ENCODE measurements at regions not wholly inside any gene's neighbourhood (a gene's known extent, or its start where the extent isn't known, plus 50 kb on each side); places are given as distances from the start of the nearest gene placed in this dataset.
"Not testable (repeated sequence)": the region's sequence is repeated elsewhere in the genome, so short reads cannot be mapped to it uniquely, and the experiment has no call there.

DNA sequence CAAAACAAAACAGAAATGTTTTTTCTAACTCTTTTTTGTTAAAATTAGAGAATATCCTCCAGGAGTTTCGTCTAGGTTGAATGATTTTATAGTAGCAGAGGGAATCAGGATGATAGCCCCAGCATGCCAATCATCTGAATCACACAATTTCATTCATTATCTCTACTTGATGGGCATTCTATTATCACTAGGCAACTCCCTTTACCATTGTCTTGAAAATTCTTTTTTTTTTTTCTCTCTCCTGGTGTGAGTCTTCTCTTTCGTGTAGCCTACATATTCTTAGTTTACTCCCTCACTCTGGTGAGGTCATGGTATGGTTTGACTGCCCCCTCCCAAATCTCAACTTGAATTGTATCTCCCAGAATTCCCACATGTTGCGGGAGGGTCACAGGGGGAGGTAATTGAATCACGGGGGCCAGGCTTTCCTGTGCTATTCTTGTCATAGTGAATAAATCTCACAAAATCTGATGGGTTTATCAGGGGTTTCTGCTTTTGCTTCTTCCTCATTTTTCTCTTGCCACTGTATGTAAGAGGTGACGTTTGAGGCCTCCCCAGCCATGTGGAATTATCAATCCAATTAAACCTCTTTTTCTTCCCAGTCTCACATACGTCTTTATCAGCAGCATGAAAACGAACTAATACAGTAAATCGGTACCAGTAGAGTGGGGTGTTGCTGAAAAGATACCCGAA lies 105.0 kb downstream of the OTUD1 start:
- DNase-seq (ENCODE audit: low read depth in 3 of 3): no peak

DNA sequence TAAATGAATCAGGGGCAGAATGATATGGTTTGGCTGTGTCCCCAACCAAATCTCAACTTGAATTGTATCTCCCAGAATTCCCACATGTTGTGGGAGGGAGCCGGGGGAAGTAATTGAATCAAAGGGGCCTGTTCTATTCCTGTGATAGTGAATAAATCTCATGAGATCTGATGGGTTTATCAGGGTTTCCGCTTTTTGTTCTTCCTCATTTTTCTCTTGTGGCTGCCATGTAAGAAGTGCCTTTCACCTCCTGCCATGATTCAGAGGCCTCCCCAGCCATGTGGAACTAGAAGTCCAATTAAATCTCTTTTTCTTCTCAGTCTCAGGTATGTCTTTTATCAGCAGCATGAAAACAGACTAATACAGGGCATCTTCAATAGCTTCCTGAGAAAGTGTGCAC lies 107.0 kb downstream of the OTUD1 start:
- not testable (repeated sequence) for DNase-seq (ENCODE audit: low read depth in 3 of 3)

DNA sequence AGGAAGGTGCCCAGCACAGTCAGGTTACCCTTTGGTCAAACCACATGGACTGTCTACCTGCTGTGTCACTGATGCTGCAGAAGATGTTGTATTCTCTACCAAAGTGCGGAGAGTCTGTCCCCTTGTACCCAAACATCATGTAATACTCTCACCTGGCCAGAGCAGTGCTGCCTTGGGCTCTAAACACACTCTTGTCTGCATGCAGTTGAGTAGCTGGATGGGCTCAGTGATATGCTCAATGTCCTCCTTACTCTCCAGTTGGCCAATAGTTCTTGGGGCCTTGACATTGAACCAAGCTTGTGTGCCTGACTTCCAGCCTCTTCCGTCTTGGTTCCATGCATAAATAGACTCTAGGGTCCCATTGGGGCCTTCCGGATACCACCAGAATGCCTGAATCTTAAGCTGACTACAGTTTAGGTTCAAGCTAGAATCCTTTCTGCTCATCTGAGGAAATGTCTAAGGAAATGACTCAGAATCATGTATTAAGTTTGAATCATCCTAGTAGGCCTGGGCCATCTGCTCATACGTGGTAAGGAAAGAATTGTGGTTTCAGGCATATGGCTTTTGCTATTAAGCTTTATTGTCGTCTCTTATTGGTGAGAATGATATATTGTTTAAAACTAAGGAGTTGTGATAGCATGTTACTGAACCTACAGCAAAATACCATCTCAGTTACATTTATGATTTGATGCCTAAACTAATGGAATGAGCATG lies 118.0 kb downstream of the OTUD1 start:
- no peak for DNase-seq (ENCODE audit: low read depth in 3 of 3)

DNA sequence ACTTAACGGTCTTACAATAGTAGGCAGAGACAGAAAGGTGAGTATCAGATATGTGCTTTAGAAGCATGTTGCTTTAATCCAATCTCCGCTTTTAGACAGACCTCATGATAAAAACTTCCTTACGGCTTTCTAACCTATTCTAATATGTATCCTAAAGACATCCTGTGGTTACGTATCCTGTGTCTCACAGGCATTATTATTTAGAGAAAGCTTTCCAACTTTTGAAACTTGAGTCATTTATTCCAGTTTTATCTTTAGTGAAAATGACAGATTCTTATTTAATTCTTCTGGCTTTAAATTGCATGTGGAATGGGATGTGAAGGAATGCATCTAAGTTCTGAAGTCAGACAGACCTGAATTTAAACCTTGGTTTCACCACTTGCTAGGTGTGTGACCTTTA lies 118.9 kb downstream of the OTUD1 start:
- no peak for DNase-seq (ENCODE audit: low read depth in 3 of 3)

DNA sequence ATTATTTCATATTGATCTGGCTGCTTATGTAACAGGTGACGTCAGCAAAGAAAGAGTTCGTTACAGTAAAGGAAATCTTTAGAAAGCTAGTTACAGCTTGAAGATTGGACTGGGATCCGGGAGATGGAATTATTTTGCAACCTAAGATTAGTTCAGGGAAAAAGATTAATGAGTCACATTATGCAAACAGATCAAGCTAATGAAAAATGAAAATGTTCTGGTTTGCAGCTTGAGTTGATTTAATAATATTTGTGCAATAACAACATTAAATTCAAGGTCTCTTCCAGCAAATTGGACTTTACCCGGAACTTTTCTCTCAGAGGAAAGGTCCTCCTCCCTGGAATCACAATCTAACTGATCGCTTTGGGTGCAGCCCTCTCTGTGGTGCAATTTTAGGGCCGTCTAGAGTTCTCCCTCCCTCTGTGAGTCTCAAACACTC lies 119.5 kb downstream of the OTUD1 start:
- DNase-seq (ENCODE audit: low read depth in 3 of 3): no peak

DNA sequence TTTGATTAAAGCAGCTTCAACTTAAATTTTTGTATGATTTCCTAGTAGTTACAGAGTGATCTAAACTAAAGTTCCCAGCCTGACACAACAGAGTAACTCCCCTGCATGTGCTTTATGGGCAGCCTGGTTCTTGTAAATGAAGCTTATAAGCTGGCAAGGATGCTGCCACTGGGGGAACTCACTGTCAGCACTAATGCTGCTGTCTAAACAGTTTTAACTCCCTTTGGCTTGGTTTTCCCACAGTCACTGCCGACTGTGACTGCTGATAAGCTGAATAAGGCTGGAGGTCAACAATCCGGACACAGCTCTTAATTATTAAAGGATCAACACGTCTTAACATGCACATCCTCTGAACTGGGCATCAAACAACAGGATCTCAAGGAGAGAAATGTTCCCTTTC lies 130.1 kb downstream of the OTUD1 start:
- DNase-seq (ENCODE audit: low read depth in 3 of 3): no peak

DNA sequence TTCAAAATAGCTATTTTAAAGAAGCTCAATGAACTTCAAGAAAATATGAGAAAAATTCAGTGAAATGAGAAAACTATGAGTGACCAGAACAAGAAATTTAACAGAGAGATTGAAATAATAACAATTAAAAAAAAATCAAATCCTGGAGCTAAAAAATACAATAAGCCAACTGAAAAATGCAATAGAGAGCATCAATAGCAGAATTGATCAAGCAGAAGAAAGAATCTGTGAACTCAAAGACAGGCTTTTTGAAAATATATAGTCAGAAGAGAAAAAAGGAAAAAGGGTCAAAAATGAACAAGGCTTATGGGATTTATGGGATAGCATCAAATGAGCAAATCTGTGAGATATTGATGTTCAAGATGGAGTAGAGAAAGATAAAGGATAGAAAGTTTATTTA lies 133.0 kb downstream of the OTUD1 start:
- DNase-seq (ENCODE audit: low read depth in 3 of 3): no peak

DNA sequence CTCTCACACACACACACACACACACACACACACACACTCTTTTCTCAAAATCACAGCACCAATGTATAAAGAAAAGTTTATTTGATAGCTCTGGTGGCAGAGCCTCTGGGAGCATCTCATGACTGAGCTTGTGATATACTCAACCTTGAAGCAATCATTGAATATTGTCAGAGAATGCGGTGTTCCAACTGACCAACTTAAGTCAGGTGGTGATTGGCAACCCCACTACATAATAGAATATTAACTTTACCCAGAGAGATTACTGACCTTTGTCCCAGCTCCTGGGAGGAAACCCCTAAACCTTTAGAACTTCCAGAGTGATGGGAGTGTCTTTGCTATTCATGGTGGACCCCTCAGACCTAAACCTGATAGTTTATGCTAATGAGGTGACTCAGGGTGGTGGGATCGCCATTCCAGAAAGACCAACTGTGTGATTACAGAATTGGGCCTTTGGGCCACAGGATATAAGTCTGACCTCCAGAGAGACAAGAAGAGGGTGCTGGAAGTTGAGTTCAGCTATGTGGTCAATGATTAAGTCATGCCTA lies 143.1 kb downstream of the OTUD1 start:
- no peak for DNase-seq (ENCODE audit: low read depth in 3 of 3)

DNA sequence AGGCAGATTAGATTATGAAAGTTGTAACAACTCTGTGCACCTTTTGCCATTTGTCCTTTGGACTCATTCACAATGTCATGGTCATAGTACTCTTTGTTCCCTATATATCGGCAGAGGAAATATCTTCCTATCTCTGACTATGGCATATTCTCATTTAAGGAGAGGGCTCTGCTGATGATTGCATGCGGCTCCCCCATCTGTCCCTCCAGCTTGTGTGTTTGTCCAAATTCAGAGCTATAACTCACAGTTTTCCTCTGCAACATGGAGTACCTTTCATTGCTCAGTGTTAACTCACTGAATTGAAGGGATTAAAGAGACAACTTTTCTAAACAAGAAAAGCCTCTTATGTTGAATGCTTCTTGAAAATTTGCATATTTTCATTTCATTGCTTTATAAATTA lies 145.5 kb downstream of the OTUD1 start:
- no peak for DNase-seq (ENCODE audit: low read depth in 3 of 3)

DNA sequence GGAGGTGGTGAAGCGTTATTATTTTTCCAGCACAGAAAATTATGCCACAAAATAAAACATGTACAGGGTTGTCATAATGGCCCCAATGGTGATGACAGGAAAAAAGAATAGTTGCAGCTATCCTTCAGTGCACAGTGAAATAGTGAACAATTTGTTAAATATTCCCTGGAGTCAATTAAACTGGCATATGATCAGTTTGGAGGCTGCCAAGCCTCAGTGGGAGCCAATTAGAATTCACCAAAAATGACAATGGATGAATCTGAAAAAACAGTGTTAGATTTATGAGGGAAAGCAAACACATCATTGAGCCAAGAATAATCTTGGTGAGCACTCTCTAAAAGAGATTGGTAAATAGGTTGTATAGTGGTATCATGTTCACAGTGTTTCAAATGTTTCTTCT lies 146.3 kb downstream of the OTUD1 start:
- no peak for DNase-seq (ENCODE audit: low read depth in 3 of 3)

DNA sequence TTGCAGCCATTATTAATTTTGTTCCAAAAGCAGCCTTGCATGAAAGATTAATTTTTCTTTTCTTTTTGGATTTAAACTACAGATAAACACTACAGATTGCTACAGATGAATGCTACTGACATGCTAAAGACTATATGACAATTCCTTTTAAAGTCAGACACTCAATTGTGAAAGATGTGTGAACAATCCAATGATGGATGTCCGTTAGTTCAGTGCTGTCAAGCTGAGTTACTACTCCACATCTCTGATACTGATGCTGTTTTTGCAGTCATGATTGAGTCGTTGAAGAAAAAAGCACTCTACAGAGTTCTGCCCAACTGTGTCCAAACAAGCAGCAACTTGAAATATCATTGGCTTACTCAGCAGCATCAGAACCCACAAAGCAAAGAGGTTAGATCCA lies 146.8 kb downstream of the OTUD1 start:
- DNase-seq (ENCODE audit: low read depth in 3 of 3): no peak

DNA sequence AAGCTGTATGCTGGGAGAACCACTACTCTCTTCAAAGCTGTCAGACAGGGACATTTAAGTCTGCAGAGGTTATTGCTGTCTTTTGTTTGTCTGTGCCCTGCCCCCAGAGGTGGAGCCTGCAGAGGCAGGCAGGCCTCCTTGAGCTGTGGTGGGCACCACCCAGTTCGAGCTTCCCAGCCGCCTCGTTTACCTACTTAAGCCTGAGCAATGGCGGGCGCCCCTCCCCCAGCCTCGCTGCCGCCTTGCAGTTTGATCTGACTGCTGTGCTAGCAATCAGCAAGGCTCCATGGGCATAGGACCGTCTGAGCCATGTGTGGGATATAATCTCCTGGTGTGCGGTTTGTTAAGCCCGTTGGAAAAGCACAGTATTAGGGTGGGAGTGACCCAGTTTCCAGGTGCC lies 156.4 kb downstream of the OTUD1 start:
- not testable (repeated sequence) for DNase-seq (ENCODE audit: low read depth in 3 of 3)

DNA sequence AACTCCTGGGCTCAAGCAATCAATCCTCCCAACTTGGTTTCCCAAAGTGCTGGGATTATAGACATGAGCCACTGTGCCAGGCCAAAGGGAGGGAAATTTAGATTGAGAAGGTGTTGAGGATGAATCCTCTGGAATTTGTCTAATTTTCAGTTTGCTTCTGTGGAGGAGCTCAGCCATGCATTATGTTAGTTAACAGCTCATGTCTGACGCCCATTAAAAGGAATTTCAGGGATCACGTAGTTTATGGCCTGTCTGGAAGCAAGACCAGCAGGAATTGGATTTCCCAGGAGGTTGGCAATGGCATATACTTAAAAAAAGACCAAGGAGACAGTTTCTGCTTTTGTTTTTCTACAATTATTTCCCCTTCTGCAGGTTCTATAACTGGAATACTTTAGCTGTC lies 165.7 kb downstream of the OTUD1 start:
- no peak for DNase-seq (ENCODE audit: low read depth in 3 of 3)

DNA sequence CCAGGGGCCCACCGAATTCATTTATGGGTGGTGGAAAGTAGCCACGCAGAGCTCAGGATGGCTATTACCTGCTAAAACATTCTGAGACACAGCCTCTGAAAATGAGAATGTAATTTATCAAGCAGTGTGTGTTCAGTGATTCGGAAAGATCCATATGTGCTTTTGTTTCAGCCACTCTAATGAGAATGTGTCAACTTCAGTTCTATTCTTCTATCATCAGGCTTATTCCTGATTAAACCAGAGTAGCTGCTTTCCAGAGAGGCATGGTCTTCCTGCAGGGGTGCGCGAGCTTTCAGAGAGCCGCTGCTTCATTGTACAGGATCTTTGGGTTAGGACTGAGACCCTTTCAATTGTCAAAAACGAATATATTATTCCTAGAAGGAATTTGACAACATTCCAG lies 167.6 kb downstream of the OTUD1 start:
- no peak for DNase-seq (ENCODE audit: low read depth in 3 of 3)

DNA sequence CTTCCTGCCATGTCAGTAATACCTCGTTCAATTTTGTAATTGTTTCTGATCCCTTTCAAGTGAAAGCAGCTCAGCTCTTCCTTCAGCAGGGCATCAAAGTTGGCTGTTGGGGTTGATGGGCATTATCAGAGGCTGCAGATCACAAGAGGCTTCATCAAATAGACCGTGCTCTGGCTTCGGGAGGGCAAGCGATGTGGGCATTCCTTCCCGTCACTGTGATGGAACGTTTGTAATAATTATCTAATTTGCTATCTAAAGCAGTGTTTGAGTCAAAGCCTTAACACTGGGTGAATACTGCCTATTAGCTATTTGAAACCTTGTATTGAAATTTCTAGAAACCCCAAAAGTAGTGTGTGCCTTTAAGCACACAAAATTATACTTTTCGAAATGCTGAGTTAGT lies 170.1 kb downstream of the OTUD1 start:
- DNase-seq (ENCODE audit: low read depth in 3 of 3): no peak

DNA sequence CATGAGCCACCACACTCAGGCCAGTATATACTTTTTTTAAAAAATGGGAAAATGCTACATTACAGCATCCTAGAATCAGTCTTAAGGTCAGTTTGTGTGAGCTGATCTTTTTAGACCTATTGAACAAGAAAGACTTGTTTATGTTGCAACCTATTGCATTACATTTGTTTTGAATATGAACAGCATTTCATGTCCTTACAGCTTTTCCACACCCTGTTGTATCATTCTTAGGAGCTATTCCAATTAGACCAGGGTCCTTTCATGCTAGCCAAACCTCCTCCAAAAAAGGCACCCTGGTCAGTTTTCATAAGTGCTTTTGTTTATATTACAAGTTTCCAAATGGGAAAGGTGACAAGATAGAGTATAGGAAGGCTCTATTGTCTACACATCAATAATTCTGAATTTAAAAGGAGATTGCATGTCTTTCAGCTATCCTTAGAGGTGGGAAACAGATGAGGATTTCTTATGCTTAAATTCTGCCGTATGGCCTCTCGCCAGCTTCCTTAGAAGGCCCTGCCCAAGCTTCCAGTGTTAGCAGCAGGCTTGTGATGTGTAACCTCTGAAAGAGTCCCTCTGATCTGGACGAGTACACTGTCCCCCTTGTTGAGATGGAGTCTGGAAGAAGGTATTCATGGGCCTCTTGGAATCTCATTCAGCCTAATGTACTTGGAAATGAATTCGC lies 171.9 kb downstream of the OTUD1 start:
- no peak for DNase-seq (ENCODE audit: low read depth in 3 of 3)

DNA sequence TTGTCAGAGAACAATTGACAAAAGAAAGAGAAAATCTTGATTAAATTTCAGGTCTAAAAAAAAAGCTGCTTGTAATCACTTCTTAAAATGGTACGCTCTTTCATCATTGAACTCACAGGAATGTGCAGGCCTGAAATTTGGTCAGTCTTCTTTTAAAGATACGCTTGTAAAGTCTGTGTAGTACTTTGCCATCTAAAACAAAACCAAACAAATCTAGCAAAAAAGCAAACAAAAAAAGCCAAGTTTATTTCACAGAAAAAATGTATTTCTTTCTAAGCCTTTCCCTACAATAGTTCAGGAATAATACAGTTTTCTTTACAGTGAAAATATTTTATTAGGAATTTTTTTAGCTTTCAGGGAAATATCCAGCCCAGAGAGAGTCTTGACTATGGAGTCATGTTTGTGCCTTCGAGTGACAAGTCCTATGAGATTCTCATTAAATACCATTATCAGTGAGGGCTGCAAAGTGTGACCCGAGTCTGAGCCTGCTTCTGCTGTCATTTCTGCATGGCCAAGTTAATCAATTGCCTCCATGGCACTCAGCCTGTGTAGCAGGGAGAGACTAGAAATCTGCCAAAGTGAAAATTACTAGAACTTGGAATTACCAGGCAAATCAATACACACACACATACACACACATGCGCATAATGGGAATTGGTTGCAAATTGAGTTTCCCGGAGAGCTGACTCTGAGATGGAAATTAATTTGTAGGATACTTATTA lies 172.6 kb downstream of the OTUD1 start:
- no peak for DNase-seq (ENCODE audit: low read depth in 3 of 3)

DNA sequence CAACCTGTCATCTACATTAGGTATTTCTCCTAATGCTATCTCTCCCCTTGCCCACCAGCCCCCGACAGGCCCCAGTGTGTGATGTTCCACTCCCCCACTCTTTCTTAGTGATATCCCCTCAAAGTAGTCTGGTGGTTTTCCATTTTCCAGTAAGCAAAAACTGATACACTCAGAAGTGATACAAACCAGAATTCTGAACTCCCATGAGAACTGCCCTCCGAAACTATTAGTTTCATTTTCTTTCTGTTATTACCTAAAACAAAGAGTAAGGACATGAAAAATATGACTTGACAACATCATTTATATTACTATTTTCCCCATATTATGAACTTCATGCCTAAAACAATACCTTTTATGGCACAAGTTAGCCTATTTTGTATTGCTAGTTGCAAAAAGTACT lies 175.0 kb downstream of the OTUD1 start:
- no peak for DNase-seq (ENCODE audit: low read depth in 3 of 3)

DNA sequence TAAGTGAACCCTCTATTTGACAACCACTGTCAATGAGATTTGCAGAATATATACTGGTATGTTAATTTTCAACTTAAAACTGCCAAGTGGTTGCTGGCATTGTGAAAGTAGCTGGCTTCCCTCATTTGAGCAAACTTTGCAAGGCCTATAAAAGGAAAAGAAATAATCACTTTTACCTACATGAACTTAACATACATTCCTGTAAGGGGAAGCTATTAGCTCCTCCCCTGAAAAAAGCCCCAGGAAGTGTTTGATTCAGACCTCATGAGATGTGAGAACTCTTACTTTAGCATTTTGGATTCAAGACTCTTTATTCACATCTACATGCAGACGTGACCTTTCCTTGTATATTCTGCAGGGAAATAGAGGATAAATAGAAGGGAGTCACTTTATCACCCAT lies 175.6 kb downstream of the OTUD1 start:
- no peak for DNase-seq (ENCODE audit: low read depth in 3 of 3)

DNA sequence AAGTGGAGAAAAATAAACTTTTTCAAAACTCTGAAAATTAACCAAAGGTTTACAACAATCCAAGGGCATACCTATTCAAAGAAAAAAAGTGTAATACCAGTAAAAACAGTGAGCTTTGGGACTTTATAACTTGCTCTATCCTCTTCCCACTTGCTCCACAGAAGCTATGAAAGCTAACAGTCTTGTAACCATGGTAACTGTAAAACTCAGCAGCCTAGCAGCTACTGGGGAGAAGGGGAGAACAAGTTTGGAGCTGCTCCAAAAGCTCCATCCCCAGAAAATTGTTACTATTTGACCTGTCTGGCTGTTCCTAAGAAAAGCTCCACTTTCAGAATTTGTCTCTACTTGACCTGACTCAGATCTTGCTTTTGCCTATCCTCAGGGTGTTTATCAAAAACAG lies 191.5 kb downstream of the OTUD1 start:
- DNase-seq (ENCODE audit: low read depth in 3 of 3): no peak

DNA sequence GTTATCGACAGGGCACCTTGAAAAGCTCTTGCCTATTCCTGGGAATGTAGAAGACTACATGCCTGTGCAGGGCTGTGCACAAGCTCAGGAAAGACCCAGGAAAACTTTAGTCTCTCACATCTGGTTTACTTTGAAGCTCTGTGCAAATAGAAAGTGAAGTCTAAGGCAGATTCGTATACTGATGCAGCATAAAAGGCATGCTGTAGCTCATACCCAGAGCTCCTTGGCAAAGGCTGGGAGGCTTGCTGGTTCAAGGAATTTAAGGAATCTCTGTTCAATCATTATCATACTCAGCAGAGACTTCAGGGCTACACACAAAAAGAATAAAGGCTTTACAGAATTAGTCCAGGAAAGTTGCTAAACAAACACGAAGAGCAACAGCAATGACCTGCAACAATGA lies 192.0 kb downstream of the OTUD1 start:
- no peak for DNase-seq (ENCODE audit: low read depth in 3 of 3)

DNA sequence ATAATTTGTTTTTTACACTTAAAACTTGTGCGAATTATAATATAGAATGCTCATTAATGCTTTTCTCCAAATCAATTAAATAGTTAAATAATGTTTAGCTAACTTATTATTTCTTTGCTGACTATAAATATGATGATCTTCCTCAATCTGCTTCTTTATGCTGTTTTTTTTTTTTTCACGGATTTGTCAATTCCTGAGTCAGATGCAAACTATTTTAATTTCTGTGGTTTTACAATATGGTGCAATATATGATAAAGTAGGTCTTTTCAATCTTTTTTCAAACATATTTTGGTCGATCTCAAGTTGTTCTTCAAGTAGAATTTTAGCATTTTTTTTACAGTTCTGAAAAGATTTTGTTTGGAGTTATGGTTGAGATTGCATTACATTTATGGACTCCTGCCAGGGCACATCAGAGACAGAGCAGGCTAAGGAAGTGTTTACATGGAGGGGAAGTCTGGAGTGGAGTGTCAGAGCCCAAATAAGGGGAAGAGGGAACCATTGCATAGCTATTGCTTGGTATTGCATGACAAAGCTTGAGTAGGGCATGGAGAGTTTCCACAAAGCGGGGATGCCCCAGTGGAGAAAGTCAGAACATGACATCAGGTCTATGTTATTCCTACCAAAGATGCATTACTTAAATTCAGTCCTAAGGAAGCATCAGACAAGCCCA lies 204.4 kb downstream of the OTUD1 start:
- DNase-seq (ENCODE audit: low read depth in 3 of 3): no peak
